GM12865 (cell line): ENCODE measurements at regions not wholly inside any gene's neighbourhood (a gene's known extent, or its start where the extent isn't known, plus 50 kb on each side); places are given as distances from the start of the nearest gene placed in this dataset.

ENCODE experiments used
- DNase-seq: peaks from one replicate; pipeline ENCODE4 v3.0.0; 2010; ENCODE audit warnings: low read depth
- H3K4me3 ChIP-seq: 2 replicates; pipeline ENCODE4 v1.5.1; 2011; ENCODE audit warnings: mild to moderate bottlenecking, low read depth, low read length, control low read depth
- CTCF ChIP-seq: IDR thresholded peaks from 2 replicates; pipeline ENCODE4 v1.5.1; 2011; ENCODE audit warnings: low read length, control low read depth, low read depth, inconsistent platforms; ENCODE audit not compliant: insufficient read depth; ENCODE audit errors: missing control alignments

DNA sequence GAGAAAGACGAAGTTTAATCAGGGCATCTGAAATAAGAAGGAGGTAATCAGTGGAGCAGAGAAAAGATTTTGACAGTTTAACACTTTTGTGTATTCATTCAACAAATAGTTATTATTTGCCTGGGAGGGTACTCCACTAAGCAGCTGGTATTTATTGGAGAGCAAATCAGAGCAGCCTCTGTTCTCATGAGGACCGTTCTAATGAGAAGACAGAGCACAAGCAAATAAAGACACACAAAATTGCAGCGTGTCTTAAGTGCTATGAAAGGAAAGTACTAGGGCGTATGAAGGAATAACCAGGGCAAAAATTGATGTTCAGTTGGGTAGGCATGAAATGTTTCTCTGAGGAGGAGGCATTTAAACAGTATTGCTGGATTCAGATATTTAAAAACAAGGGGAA is 302.9 kb upstream of the RARB start:
- no peak overlapping the region for H3K4me3 ChIP-seq
- no peak for DNase-seq
- no peak for TF ChIP-seq CTCF

GRCh38 chr3:25128735-25129134 is 299.3 kb upstream of the RARB start:
- no peak overlapping the region for H3K4me3 ChIP-seq
- no peak for DNase-seq
- no peak for TF ChIP-seq CTCF

GRCh38 chr3:25130724-25131520 is 297.1 kb upstream of the RARB start:
- H3K4me3 ChIP-seq = no peak overlapping the region
- no peak for TF ChIP-seq CTCF
- DNase-seq = no peak

DNA sequence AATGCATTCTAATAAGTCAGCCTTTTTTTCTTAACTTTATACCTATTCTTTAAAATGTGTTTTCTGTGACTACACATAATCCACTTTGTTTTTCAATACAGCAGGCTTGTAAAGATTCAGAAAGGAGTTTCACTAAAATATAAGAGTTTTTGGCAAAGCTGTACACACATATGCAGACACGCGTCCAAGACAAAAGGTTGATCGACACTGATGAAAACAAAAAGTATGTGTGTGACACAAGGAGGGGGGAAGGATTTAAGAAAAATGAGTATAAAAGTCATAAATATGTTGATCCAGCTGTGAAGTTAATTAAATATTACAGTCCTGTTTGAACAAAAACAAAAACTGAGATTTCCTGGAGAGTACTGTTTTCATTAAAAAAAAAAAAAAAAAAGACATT is 294.5 kb upstream of the RARB start:
- TF ChIP-seq CTCF = no peak
- no peak overlapping the region for H3K4me3 ChIP-seq
- DNase-seq = no peak

GRCh38 chr3:25137606-25138005 is 290.5 kb upstream of the RARB start:
- no peak for TF ChIP-seq CTCF
- no peak for DNase-seq
- no peak overlapping the region for H3K4me3 ChIP-seq

- no peak for DNase-seq
- H3K4me3 ChIP-seq = no peak overlapping the region
- no peak for TF ChIP-seq CTCF
Measured at GRCh38 chr3:25139267-25139666, 288.8 kb upstream of the RARB start.

DNA sequence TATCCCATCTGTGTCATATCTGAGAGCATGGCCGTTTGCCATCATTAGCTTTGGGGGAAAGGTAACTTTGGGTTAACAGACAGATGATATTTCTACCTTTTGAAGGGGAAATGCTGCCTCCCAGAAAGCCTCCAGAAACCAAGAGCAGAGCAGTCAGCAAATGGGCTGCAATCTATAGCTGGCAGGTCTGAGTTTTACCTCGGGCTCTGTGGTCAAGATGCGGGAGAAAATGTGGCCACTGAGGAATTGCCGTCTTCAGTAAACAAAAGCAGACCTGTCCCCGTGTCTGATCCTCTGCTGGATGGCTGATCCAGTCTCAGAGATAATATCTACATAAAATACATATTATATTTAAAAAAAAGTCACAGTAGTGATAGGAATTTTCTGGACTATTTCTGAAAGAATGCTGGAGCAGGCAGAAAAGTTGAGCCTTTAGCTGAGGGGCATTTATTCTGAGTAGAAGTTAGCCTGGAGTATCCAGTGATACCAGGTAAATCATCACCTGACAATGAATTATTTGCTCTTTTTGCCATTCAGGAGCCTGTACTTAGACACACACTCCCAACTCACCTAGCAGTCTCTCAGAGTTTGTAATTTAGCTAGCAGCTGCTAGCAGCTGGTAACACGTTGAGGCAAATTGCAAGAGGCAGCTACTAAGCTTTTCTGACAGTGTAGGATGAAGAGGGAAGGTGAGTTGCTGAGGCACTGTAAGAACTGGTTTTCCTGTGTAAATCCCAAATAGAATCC is 285.3 kb upstream of the RARB start:
- H3K4me3 ChIP-seq = no peak overlapping the region
- no peak for TF ChIP-seq CTCF
- no peak for DNase-seq
